Hypothalamus (tissue), 51 donors: ENCODE measurements at regions not wholly inside any gene's neighbourhood (a gene's known extent, or its start where the extent isn't known, plus 50 kb on each side); places are given as distances from the start of the nearest gene placed in this dataset.
"Not testable (repeated sequence)": the region's sequence is repeated elsewhere in the genome, so short reads cannot be mapped to it uniquely, and the experiment has no call there.

ENCODE experiments used
- DNase-seq, 51 donors: peaks; one replicate each; lab custom pipeline; 2025; lab: John Stamatoyannopoulos, UW

DNA sequence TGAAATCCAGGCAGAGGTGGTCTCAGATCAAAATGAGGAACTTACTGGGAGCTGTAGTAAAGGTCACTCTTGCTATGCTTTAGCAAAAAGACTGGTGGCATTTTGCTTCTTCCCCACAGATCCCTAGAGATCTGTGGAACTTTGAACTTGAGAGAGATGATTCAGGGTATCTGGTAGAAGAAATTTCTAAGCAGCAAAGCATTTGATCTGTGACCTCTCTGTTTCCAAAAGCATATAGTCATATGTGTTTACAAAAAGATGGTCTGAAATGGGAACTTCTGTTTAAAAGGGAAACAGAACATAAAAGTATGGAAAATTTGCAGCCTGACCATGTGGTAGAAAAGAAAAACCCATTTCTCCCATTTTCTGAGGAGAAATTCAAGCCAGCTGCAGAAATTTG, 196.2 kb upstream of the PDZRN3 start:
- DNase-seq, result not testable (repeated sequence)

GRCh38 chr3:73820431-73820830, 195.7 kb upstream of the PDZRN3 start:
- no peak for DNase-seq

- no peak for DNase-seq
Measured at GRCh38 chr3:73815966-73816365, 191.2 kb upstream of the PDZRN3 start.

DNA sequence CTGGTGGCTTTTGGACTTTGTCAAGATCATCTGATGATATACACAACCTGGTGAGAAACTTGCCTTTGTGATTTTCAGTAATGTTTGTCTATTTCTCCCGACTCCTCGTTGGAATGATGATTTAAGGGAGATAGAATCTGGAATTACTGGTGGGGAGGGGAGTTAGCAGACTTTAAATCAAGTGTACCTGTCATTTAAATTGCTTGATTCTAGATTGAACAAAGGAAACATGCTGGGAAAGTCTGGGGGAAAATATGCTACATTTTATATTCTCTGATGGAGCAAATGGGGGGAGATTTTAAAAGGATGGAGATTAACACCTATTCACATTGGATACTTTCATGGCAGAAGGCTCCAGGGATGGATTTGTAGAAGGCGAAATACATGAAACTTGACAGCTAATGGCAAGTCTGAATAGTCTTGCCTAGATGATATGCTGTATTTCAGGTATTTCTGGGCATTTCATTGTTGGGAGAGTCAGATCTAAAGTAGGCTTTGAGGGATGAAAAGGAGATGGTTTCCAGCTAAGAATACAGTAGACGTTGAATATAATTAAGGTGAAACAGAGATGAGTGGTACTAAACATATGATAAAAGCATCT, 189.1 kb upstream of the PDZRN3 start:
- DNase-seq, result no peak

GRCh38 chr3:73813291-73813690, 188.6 kb upstream of the PDZRN3 start:
- DNase-seq, result no peak

- DNase-seq, result no peak
Measured at GRCh38 chr3:73812054-73812453, 187.3 kb upstream of the PDZRN3 start.

- no peak for DNase-seq
Measured at GRCh38 chr3:73808862-73809509, 184.2 kb upstream of the PDZRN3 start.

GRCh38 chr3:73805435-73805834, 180.7 kb upstream of the PDZRN3 start:
- peak in 4 of 51 donors; percentile 1 to 8 (median 2) for DNase-seq

- DNase-seq, result no peak
Measured at GRCh38 chr3:73804204-73804603, 179.5 kb upstream of the PDZRN3 start.

DNA sequence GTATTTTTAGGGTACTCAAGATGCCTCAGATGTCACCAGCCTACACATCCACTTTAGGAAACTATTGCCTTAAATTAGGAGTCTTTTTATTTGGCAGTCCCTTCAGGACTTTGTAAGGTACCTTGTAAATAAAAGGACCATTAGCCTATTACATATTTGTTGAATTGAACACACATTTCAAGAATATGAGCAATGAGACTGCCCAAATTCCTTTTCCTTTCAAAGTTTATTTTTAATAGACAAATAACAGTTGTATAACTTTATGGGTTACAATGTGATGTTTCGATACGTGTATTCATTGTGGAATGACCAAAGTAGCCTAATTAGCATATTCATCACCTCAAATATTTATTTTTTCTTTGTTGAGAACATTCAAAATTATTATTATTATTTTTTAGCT, 176.7 kb upstream of the PDZRN3 start:
- no peak for DNase-seq

DNA sequence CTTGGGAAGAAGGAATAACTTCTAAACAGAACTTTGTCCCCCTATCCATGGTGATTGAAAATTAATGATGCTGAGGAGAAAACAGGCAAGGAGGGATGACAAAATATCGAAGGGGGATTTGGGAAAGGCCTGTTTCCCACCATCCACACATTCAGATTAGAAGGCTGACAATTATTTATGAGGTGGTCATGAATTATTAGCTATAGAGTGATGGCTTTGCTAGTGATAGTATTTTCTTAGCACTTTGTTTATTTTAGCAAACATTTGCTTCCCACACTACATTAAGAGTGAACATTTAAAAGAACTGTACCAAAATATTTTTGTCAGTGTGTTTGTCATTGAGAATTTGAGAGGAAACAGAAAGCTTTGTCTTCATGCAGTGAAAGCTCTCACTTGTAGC, 172.6 kb upstream of the PDZRN3 start:
- no peak for DNase-seq

DNA sequence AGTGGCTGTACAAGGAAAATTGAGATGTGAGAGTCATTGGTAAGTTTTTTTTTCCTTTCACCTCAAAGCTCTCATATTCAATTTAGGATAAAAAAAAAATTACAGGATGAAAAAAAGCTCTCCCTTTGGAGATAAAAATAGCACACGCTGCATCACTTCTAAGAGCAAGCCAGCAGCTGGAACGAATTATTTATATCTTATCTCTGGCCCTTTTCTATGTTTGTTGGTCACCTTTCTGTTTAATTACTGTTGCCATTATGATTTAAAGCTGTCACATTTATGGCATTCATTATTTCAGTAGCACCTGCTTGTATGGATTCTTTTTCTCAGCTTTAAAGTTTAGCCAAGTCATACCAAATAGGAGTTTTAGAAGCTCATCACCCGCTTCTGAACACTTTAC, 171.6 kb upstream of the PDZRN3 start:
- no peak for DNase-seq

DNA sequence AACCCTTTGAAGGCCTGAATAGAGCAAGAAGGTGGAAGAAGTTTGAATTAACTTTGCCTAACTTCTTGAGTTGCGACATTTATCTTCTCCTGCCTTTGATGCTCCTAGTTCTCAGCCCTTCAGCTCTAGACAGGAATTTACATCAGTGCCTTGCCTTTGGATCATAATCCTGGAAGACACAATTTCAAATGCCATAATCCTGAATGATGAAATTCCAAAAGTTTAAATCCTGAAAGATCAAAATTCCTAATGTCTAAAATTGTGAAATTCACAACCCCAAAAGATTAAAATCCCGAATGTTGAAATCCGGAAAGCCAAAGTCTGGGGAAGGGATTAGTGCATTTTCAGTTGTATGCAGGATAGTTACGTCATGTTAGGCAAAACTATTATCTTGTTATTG, 166.6 kb upstream of the PDZRN3 start:
- no peak for DNase-seq

GRCh38 chr3:73789825-73790444, 165.2 kb upstream of the PDZRN3 start:
- no peak for DNase-seq

GRCh38 chr3:73787620-73788019, 162.9 kb upstream of the PDZRN3 start:
- DNase-seq, result no peak

- no peak for DNase-seq
Measured at GRCh38 chr3:73786998-73787397, 162.3 kb upstream of the PDZRN3 start.

DNA sequence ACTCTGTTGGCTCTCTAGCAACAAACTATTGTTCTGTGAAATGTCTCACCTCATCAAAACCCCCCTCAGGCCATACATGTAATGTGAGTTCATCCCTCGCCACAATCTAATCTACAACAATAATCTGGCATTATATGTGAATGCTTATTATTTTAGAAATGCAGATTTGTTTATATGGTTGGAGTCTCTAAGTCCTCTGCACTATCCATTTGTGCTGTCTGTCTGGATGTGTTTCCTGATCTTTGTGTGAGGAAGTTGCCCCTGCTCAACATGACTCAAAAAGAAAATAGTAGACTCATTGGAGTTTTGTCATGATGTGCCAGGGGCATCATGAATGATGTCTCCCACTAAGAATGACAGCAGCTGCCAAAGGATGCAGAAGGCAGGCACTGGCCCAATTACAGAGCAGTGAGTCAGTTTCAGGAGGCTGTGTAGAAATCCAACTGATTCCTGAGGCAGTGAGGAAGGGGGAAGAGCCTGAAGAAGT, 161.6 kb upstream of the PDZRN3 start:
- DNase-seq, result peak in 16 of 51 donors; percentile 3 to 57 (median 14)

DNA sequence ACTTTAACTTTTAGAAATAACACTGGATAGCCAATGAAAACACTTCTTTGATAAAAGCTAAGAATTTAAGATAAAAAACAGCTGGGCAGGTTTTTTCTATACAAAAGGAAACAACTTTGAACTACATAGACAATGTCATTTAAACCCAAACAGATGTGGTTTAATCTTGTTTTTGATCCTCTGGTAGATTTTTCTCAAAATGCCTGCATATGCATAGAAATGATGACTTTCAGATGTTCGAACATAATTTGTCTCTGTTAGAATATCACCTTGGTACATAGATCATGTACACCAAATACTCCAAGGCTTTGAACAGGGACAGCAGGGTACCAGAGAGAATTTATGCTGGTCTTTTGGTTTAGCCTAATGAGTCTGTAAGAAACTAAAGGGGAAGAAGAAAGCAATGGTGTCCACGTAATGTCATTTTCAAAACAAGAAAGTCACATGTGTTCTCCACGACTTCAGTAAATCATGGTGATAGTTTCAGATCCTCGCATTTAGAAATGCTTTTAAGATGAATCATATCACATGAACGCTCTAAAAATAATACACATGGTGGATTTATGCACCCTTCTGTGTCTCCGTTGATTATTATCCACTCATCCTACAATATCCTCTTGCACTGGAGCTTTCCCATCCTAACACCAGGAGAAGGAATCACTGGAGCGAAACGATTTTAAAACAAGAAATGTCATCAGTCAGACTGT, 160.1 kb upstream of the PDZRN3 start:
- DNase-seq, result no peak

- peak in 1 of 51 donors; percentile 49 for DNase-seq
Measured at GRCh38 chr3:73783811-73784210, 159.1 kb upstream of the PDZRN3 start.

- peak in 37 of 51 donors; percentile 1 to 73 (median 28) for DNase-seq
Measured at GRCh38 chr3:73781541-73781940, 156.8 kb upstream of the PDZRN3 start.

GRCh38 chr3:73774645-73775044, 149.9 kb upstream of the PDZRN3 start:
- DNase-seq, result no peak
